ENCODE measurements at regions not wholly inside any gene's neighbourhood (a gene's known extent, or its start where the extent isn't known, plus 50 kb on each side); places are given as distances from the start of the nearest gene placed in this dataset.

DNA sequence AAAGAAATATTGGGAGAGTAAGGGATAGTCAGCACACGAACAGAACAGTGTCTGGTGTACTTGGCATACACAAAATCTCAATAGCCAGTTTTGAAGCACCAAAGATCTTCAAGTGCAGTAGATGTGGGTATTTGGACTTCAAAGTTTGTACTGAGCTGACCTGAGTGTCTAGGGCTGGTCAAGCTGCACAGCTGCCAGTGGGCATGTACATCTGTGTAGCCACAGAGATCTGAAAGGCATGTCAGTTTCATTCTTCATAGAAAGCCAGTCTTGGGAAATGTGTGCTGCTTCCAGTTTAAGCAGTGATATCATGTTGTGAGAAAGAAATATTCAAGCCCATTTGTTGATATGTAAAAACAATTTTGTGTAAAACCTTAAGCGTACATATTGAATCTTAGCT, 279.0 kb upstream of the SYT10 start:
- H4K20me1 ChIP-seq (ENCODE audit: insufficient read depth), result no peaks in the 10 kb centered on the region
- no peak overlapping the region for H3K4me3 ChIP-seq (ENCODE audit: low read length)
- H3K4me2 ChIP-seq (ENCODE audit: low read length), result no peak overlapping the region
- no peaks in the 10 kb centered on the region for H3K27me3 ChIP-seq (ENCODE audit: insufficient read depth, low read depth, low read length)
- H3K27ac ChIP-seq (ENCODE audit: low read length), result no peak overlapping the region
- H3K9ac ChIP-seq (ENCODE audit: low read length), result no peak overlapping the region
- no peaks in the 10 kb centered on the region for H3K79me2 ChIP-seq (replicated peaks; ENCODE audit: insufficient read depth, low read length)
- H3F3A ChIP-seq (ENCODE audit: insufficient read depth, low read length, poor library complexity, severe bottlenecking), result no peaks in the 10 kb centered on the region
- no peaks in the 10 kb centered on the region for H3K9me3 ChIP-seq (ENCODE audit: low read length)
- no peaks in the 10 kb centered on the region for H3K36me3 ChIP-seq (ENCODE audit: insufficient read depth, low read length)
- TF ChIP-seq, protein P1, sequence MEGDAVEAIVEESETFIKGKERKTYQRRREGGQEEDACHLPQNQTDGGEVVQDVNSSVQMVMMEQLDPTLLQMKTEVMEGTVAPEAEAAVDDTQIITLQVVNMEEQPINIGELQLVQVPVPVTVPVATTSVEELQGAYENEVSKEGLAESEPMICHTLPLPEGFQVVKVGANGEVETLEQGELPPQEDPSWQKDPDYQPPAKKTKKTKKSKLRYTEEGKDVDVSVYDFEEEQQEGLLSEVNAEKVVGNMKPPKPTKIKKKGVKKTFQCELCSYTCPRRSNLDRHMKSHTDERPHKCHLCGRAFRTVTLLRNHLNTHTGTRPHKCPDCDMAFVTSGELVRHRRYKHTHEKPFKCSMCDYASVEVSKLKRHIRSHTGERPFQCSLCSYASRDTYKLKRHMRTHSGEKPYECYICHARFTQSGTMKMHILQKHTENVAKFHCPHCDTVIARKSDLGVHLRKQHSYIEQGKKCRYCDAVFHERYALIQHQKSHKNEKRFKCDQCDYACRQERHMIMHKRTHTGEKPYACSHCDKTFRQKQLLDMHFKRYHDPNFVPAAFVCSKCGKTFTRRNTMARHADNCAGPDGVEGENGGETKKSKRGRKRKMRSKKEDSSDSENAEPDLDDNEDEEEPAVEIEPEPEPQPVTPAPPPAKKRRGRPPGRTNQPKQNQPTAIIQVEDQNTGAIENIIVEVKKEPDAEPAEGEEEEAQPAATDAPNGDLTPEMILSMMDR (IDR thresholded peaks at IDR 0.05; ENCODE audit: poor library complexity, severe bottlenecking), result no peak
- TF ChIP-seq RAD21 (conservative IDR thresholded peaks at IDR 0.05) (no peak), TAF1 (IDR thresholded peaks at IDR 0.05; ENCODE audit: low read depth) (no peak), EP300 (conservative IDR thresholded peaks at IDR 0.05; ENCODE audit: poor library complexity, severe bottlenecking) (no peak), MXI1 (conservative IDR thresholded peaks at IDR 0.05; ENCODE audit: poor library complexity, severe bottlenecking) (no peak), SMC3 (conservative IDR thresholded peaks at IDR 0.05; ENCODE audit: poor library complexity) (no peak), POLR2AphosphoS5 (IDR thresholded peaks at IDR 0.05) (no peak), EZH2 (IDR thresholded peaks at IDR 0.05; ENCODE audit: borderline replicate concordance, insufficient read depth, low read length, poor library complexity, severe bottlenecking) (no peak)
- TF ChIP-seq, protein P2, sequence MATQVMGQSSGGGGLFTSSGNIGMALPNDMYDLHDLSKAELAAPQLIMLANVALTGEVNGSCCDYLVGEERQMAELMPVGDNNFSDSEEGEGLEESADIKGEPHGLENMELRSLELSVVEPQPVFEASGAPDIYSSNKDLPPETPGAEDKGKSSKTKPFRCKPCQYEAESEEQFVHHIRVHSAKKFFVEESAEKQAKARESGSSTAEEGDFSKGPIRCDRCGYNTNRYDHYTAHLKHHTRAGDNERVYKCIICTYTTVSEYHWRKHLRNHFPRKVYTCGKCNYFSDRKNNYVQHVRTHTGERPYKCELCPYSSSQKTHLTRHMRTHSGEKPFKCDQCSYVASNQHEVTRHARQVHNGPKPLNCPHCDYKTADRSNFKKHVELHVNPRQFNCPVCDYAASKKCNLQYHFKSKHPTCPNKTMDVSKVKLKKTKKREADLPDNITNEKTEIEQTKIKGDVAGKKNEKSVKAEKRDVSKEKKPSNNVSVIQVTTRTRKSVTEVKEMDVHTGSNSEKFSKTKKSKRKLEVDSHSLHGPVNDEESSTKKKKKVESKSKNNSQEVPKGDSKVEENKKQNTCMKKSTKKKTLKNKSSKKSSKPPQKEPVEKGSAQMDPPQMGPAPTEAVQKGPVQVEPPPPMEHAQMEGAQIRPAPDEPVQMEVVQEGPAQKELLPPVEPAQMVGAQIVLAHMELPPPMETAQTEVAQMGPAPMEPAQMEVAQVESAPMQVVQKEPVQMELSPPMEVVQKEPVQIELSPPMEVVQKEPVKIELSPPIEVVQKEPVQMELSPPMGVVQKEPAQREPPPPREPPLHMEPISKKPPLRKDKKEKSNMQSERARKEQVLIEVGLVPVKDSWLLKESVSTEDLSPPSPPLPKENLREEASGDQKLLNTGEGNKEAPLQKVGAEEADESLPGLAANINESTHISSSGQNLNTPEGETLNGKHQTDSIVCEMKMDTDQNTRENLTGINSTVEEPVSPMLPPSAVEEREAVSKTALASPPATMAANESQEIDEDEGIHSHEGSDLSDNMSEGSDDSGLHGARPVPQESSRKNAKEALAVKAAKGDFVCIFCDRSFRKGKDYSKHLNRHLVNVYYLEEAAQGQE (IDR thresholded peaks at IDR 0.05; ENCODE audit: borderline replicate concordance), result no peak
- no peak overlapping the region for H2AFZ ChIP-seq (ENCODE audit: low read depth, low read length)
- H3K9me2 ChIP-seq (ENCODE audit: insufficient read depth, low read length), result no peaks in the 10 kb centered on the region

- H3F3A ChIP-seq (ENCODE audit: insufficient read depth, low read length, poor library complexity, severe bottlenecking), result no peaks in the 10 kb centered on the region
- H3K4me2 ChIP-seq (ENCODE audit: low read length), result no peak overlapping the region
- H4K20me1 ChIP-seq (ENCODE audit: insufficient read depth), result no peaks in the 10 kb centered on the region
- no peak overlapping the region for H3K4me3 ChIP-seq (ENCODE audit: low read length)
- TF ChIP-seq POLR2AphosphoS5 (IDR thresholded peaks at IDR 0.05), result no peak
- TF ChIP-seq, protein P2 (IDR thresholded peaks at IDR 0.05; ENCODE audit: borderline replicate concordance), result no peak
- TF ChIP-seq SMC3 (conservative IDR thresholded peaks at IDR 0.05; ENCODE audit: poor library complexity), result no peak
- TF ChIP-seq EZH2 (IDR thresholded peaks at IDR 0.05; ENCODE audit: borderline replicate concordance, insufficient read depth, low read length, poor library complexity, severe bottlenecking), result no peak
- no peak for TF ChIP-seq EP300 (conservative IDR thresholded peaks at IDR 0.05; ENCODE audit: poor library complexity, severe bottlenecking)
- no peak for TF ChIP-seq TAF1 (IDR thresholded peaks at IDR 0.05; ENCODE audit: low read depth)
- TF ChIP-seq, protein P1 (IDR thresholded peaks at IDR 0.05; ENCODE audit: poor library complexity, severe bottlenecking), result no peak
- no peak for TF ChIP-seq RAD21 (conservative IDR thresholded peaks at IDR 0.05)
- TF ChIP-seq MXI1 (conservative IDR thresholded peaks at IDR 0.05; ENCODE audit: poor library complexity, severe bottlenecking), result no peak
- no peaks in the 10 kb centered on the region for H3K27me3 ChIP-seq (ENCODE audit: insufficient read depth, low read depth, low read length)
- H2AFZ ChIP-seq (ENCODE audit: low read depth, low read length), result no peak overlapping the region
- no peaks in the 10 kb centered on the region for H3K9me3 ChIP-seq (ENCODE audit: low read length)
- H3K79me2 ChIP-seq (replicated peaks; ENCODE audit: insufficient read depth, low read length), result no peaks in the 10 kb centered on the region
- H3K9ac ChIP-seq (ENCODE audit: low read length), result no peak overlapping the region
- H3K36me3 ChIP-seq (ENCODE audit: insufficient read depth, low read length), result no peaks in the 10 kb centered on the region
- no peak overlapping the region for H3K27ac ChIP-seq (ENCODE audit: low read length)
- H3K9me2 ChIP-seq (ENCODE audit: insufficient read depth, low read length), result no peaks in the 10 kb centered on the region
These were observed 281.9 kb upstream of the SYT10 start for GRCh38 chr12:33721561-33721960.

Measured in neural cell (in vitro differentiated cells).